ENCODE measurements at regions not wholly inside any gene's neighbourhood (a gene's known extent, or its start where the extent isn't known, plus 50 kb on each side); places are given as distances from the start of the nearest gene placed in this dataset.

DNA sequence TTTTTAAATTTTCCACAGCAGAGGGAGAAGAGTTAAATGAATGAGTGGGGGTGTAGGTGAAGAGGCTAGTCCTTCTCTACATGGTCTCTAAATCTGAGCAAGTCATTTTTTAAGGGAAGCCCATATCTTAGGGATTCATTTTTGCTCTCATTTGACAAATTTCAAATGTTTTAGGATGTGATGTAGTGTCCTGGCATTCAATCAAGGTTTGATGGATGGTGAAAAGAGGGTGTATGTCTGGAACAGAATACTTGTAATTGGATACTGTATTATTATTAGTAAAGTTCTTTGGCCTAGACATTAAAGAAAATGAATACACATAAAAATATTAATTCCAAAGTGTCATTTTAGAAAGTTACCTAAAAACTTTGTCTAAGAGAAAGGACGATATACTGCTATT, 167.8 kb upstream of the PTBP2 start:
- TF ChIP-seq, protein P1, sequence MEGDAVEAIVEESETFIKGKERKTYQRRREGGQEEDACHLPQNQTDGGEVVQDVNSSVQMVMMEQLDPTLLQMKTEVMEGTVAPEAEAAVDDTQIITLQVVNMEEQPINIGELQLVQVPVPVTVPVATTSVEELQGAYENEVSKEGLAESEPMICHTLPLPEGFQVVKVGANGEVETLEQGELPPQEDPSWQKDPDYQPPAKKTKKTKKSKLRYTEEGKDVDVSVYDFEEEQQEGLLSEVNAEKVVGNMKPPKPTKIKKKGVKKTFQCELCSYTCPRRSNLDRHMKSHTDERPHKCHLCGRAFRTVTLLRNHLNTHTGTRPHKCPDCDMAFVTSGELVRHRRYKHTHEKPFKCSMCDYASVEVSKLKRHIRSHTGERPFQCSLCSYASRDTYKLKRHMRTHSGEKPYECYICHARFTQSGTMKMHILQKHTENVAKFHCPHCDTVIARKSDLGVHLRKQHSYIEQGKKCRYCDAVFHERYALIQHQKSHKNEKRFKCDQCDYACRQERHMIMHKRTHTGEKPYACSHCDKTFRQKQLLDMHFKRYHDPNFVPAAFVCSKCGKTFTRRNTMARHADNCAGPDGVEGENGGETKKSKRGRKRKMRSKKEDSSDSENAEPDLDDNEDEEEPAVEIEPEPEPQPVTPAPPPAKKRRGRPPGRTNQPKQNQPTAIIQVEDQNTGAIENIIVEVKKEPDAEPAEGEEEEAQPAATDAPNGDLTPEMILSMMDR (IDR thresholded peaks at IDR 0.05; ENCODE audit: insufficient read depth, low read length, poor library complexity, severe bottlenecking) = no peak
- no peak for TF ChIP-seq EZH2phosphoT487 (conservative IDR thresholded peaks at IDR 0.05; ENCODE audit: low read length)
